Spleen (tissue), 11 donors: ENCODE measurements at regions not wholly inside any gene's neighbourhood (a gene's known extent, or its start where the extent isn't known, plus 50 kb on each side); places are given as distances from the start of the nearest gene placed in this dataset.

Experiments used
- DNase-seq: peaks from one replicate; pipeline ENCODE4 v3.0.0-alpha.2; 2020
- H3K27ac ChIP-seq, 8 donors: fragments of 200-600 bp; sonication (generic) in 7 of 8; 1 replicate in 4 of 8; 2 replicates in 4 of 8; pipeline versions ENCODE4 v1.5.0 to v1.8.0; 2016 to 2021; ENCODE audit warnings: inconsistent platforms in 4 of 8, mild to moderate bottlenecking in 4 of 8, moderate library complexity in 1 of 8
- H3K27me3 ChIP-seq, 7 donors: fragments of 200-600 bp; sonication (generic) in 6 of 7; replicated peaks in 1 of 7; 1 replicate in 4 of 7; 2 replicates in 3 of 7; pipeline versions ENCODE4 v1.5.0 to v1.8.0; 2016 to 2021; ENCODE audit warnings: inconsistent platforms in 3 of 7, mild to moderate bottlenecking in 1 of 7
- H3K36me3 ChIP-seq, 6 donors: fragments of 200-600 bp; sonication (generic) in 5 of 6; 1 replicate in 4 of 6; 2 replicates in 2 of 6; pipeline versions ENCODE4 v1.5.0 to v1.8.0; 2016 to 2021; ENCODE audit warnings: inconsistent platforms in 2 of 6
- H3K4me1 ChIP-seq, 6 donors: fragments of 200-600 bp; sonication (generic) in 5 of 6; 1 replicate in 3 of 6; 2 replicates in 3 of 6; pipeline versions ENCODE4 v1.5.0 to v1.8.0; 2016 to 2021; ENCODE audit warnings: inconsistent platforms in 3 of 6
- H3K4me3 ChIP-seq, 8 donors: fragments of 200-600 bp; sonication (generic) in 7 of 8; 1 replicate in 4 of 8; 2 replicates in 4 of 8; pipeline versions ENCODE4 v1.5.0 to v1.8.0; 2016 to 2021; ENCODE audit warnings: inconsistent platforms in 4 of 8, mild to moderate bottlenecking in 4 of 8, moderate library complexity in 2 of 8
- H3K9me3 ChIP-seq, 8 donors: fragments of 200-600 bp; sonication (generic) in 7 of 8; 1 replicate in 4 of 8; 2 replicates in 4 of 8; pipeline versions ENCODE4 v1.5.0 to v1.8.0; 2016 to 2021; ENCODE audit warnings: inconsistent platforms in 4 of 8
- CTCF ChIP-seq, 11 experiments: fragments of 200-600 bp in 7 of 11; fragments of 450-650 bp in 4 of 11; sonication (generic) in 4 of 11; IDR thresholded peaks in 8 of 11; conservative IDR thresholded peaks in 3 of 11; 1 replicate in 7 of 11; 2 replicates in 4 of 11; pipeline versions ENCODE4 v1.4.0 to v1.8.0; 2016 to 2021; ENCODE audit warnings: antibody characterized with exemption in 11 of 11, inconsistent platforms in 4 of 11, mild to moderate bottlenecking in 1 of 11
- POLR2A ChIP-seq, 3 donors: fragments of 450-650 bp; IDR thresholded peaks; one replicate each; pipeline ENCODE4 v1.5.1; 2017; ENCODE audit warnings: antibody characterized with exemption in 3 of 3, mild to moderate bottlenecking in 1 of 3
- POLR2AphosphoS5 ChIP-seq, 3 donors: sonication (generic); formaldehyde crosslinking; IDR thresholded peaks; one replicate each; pipeline ENCODE4 v1.5.1; 2017; ENCODE audit warnings: antibody characterized with exemption in 3 of 3
- WGBS, 5 donors: extraction: QIAGEN DNeasy Blood & Tissue Kit in 3 of 5; methylation state at CpG; one replicate each; pipeline versions ENCODE4 v1.1.5 to v1.1.7; 2013 to 2018; 5-methylcytosine and 5-hydroxymethylcytosine counted together
- intact Hi-C: fragments of 100-400 bp; cut with DNase I; formaldehyde crosslinking; loops from one replicate; pipeline ENCODE4 v1.15.0; 2023; ENCODE audit warnings: low total_unique reads
- donor health status: healthy with polysubstance abuse.
- donor health status: DM: no; HTN: no; CAD: no; lungs with moderate emphysema.
- donor health status: DM: no; HTN: no; CAD: no.
- donor health status: Bipolar disorder and iron deficiency.
- donor health status: healthy.
- donor health status: DM: no; HTN: no; CAD: no.
- donor health status: DM: yes; HTN: yes; CAD: no.

GRCh38 chrX:148322906-148323305, 177.5 kb upstream of the AFF2 start:
- Histone ChIP-seq H3K27me3 (no peaks in the 10 kb centered on the region), H3K27ac (no peak overlapping the region), H3K36me3 (no peaks in the 10 kb centered on the region), H3K9me3 (peaks cover 0 to 9% (median 0%) of the 10 kb centered on the region in 8 donors), H3K4me3 (no peak overlapping the region), H3K4me1 (no peaks in the 10 kb centered on the region)
- WGBS, 5 donors = 59 to 79% (median 70%) methylated on average over 2 of the region's 2 CpGs
- TF ChIP-seq CTCF (IDR thresholded peaks at IDR 0.05 in 8 of 11, conservative IDR thresholded peaks at IDR 0.05 in 3 of 11) = no peak
- TF ChIP-seq POLR2AphosphoS5 (IDR thresholded peaks at IDR 0.05) = no peak
- no peak for TF ChIP-seq POLR2A (IDR thresholded peaks at IDR 0.05)
- intact Hi-C loops = no loop called here
- DNase-seq = no peak

DNA sequence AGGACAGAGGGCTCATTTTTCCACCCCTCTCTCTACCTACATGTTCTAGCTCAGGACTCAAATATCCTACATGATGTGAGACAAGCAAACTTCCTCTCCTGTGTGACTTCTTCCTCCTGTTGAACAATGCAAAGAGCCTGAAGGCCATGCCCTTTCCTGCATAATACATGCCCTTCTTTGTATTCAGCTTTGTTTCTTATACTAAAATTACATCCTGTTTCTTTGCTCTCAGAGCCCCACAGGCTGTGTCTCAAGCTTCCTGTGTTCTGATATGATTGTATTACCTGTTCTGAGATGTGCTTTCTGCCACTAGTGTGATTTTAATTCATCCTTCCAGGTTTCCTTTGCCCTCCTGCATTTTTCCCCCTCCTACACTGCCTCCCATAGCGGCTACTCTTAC, 166.4 kb upstream of the AFF2 start:
- Histone ChIP-seq H3K9me3 (no peaks in the 10 kb centered on the region), H3K4me1 (peaks cover 0 to 5% (median 0%) of the 10 kb centered on the region in 6 donors), H3K27ac (peak overlapping the region in 3 of 8 donors; percentile 31 to 58 (median 43)), H3K36me3 (no peaks in the 10 kb centered on the region), H3K4me3 (no peak overlapping the region), H3K27me3 (no peaks in the 10 kb centered on the region)
- intact Hi-C loops = no loop called here
- no peak for DNase-seq
- WGBS, 5 donors = 56 to 70% (median 65%) methylated on average over 1 of the region's 1 CpG
- no peak for TF ChIP-seq POLR2AphosphoS5 (IDR thresholded peaks at IDR 0.05)
- TF ChIP-seq CTCF (IDR thresholded peaks at IDR 0.05 in 8 of 11, conservative IDR thresholded peaks at IDR 0.05 in 3 of 11) = no peak
- TF ChIP-seq POLR2A (IDR thresholded peaks at IDR 0.05) = no peak

DNA sequence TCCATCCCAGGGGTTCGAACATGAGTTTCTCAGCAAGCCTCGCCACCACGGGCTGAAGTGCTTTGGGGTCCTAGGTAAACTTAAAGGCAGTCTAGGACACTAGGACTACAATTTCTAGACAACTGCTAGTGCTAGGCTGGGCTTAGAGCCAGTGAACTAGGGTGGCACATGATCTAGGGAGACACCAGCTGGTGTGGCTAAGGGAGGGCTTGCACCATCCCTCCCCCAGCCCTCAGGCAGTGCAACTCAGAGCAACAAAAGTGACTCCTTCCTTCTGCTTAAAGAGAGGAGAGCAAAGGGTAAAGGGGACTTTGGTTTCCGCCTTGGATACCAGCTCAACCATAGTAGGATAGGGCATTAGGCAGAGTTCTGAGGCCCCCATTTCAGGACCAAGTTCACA, 162.5 kb upstream of the AFF2 start:
- no peaks in the 10 kb centered on the region for H3K27me3 ChIP-seq
- 76 to 100% (median 91%) methylated on average over 1 to 4 of the region's 4 CpGs for WGBS, 5 donors
- intact Hi-C loops = no loop called here

DNA sequence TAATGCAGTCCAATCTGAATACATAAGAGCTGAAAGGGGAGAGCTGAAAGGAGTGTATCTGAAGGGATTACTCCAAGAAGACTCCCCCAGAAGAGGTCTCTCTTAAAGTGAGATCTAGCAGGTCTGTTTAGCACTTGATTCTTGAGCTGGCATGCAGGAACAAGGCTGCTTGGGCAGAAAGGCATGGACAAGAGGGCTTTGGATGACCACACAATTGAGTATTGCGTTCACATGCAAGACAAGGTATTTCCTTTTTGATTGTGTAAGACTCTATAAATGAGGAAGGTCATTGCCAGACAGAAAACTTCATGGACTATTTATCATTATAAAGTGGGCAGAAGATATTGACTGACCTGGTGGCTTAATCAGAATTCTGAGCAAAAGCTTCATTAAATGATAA, 145.5 kb upstream of the AFF2 start:
- DNase-seq = no peak
- WGBS, 5 donors = 27 to 45% (median 36%) methylated on average over 1 of the region's 1 CpG
- intact Hi-C loops = no loop called here
- Histone ChIP-seq H3K4me3 (no peak overlapping the region), H3K4me1 (no peaks in the 10 kb centered on the region), H3K9me3 (peaks cover 0 to 9% (median 0%) of the 10 kb centered on the region in 8 donors), H3K27me3 (no peaks in the 10 kb centered on the region), H3K27ac (no peak overlapping the region), H3K36me3 (no peaks in the 10 kb centered on the region)
- no peak for TF ChIP-seq CTCF (IDR thresholded peaks at IDR 0.05 in 8 of 11, conservative IDR thresholded peaks at IDR 0.05 in 3 of 11)
- no peak for TF ChIP-seq POLR2AphosphoS5 (IDR thresholded peaks at IDR 0.05)
- TF ChIP-seq POLR2A (IDR thresholded peaks at IDR 0.05) = no peak

More for the DNA sequence above, 162.5 kb upstream of the AFF2 start:
- no peak for DNase-seq
- H3K9me3 ChIP-seq = no peaks in the 10 kb centered on the region
- H3K27ac ChIP-seq = no peak overlapping the region
- TF ChIP-seq POLR2A (IDR thresholded peaks at IDR 0.05) (no peak), POLR2AphosphoS5 (IDR thresholded peaks at IDR 0.05) (no peak), CTCF (IDR thresholded peaks at IDR 0.05 in 8 of 11, conservative IDR thresholded peaks at IDR 0.05 in 3 of 11) (no peak)
- H3K36me3 ChIP-seq = no peaks in the 10 kb centered on the region
- H3K4me3 ChIP-seq = no peak overlapping the region
- peaks cover 0 to 5% (median 0%) of the 10 kb centered on the region in 6 donors for H3K4me1 ChIP-seq
